ENCODE measurements at regions not wholly inside any gene's neighbourhood (a gene's known extent, or its start where the extent isn't known, plus 50 kb on each side); places are given as distances from the start of the nearest gene placed in this dataset.
"Not testable (repeated sequence)": the region's sequence is repeated elsewhere in the genome, so short reads cannot be mapped to it uniquely, and the experiment has no call there.

GRCh38 chr9:106060885-106061284 is 366.5 kb downstream of the TMEM38B start:
- DNase-seq = no peak

- no peak for DNase-seq
Measured at GRCh38 chr9:106062250-106062649, 367.9 kb downstream of the TMEM38B start.

GRCh38 chr9:106065136-106065535 is 370.8 kb downstream of the TMEM38B start:
- no peak for DNase-seq

GRCh38 chr9:106065579-106066214 is 371.4 kb downstream of the TMEM38B start:
- no peak for DNase-seq

GRCh38 chr9:106066940-106067524 is 372.7 kb downstream of the TMEM38B start:
- no peak for DNase-seq

- DNase-seq = no peak
Measured at GRCh38 chr9:106069241-106069640, 374.9 kb downstream of the TMEM38B start.

GRCh38 chr9:106072421-106072820 is 378.1 kb downstream of the TMEM38B start:
- DNase-seq = no peak

GRCh38 chr9:106074006-106074405 is 379.7 kb downstream of the TMEM38B start:
- DNase-seq = no peak

GRCh38 chr9:106075236-106075959 is 381.1 kb downstream of the TMEM38B start:
- no peak for DNase-seq

- DNase-seq = no peak
Measured at GRCh38 chr9:106075960-106076327, 381.6 kb downstream of the TMEM38B start.

- no peak for DNase-seq
Measured at GRCh38 chr9:106076711-106077110, 382.4 kb downstream of the TMEM38B start.

GRCh38 chr9:106077731-106078130 is 383.4 kb downstream of the TMEM38B start:
- DNase-seq = no peak

- DNase-seq = no peak
Measured at GRCh38 chr9:106082621-106083020, 388.3 kb downstream of the TMEM38B start.

GRCh38 chr9:106084702-106085101 is 390.4 kb downstream of the TMEM38B start:
- DNase-seq = no peak

GRCh38 chr9:106085479-106085878 is 391.1 kb downstream of the TMEM38B start:
- DNase-seq = no peak

GRCh38 chr9:106092083-106092482 is 397.7 kb downstream of the TMEM38B start:
- no peak for DNase-seq

- no peak for DNase-seq
Measured at GRCh38 chr9:106102821-106103220, 408.5 kb downstream of the TMEM38B start.

- no peak for DNase-seq
Measured at GRCh38 chr9:106104887-106105286, 410.5 kb downstream of the TMEM38B start.

GRCh38 chr9:106106396-106106795 is 412.1 kb downstream of the TMEM38B start:
- DNase-seq = no peak

GRCh38 chr9:106107716-106108115 is 413.4 kb downstream of the TMEM38B start:
- no peak for DNase-seq

- not testable (repeated sequence) for DNase-seq
Measured at GRCh38 chr9:106109706-106110105, 415.4 kb downstream of the TMEM38B start.

- no peak for DNase-seq
Measured at GRCh38 chr9:106110483-106110882, 416.1 kb downstream of the TMEM38B start.

- DNase-seq = no peak
Measured at GRCh38 chr9:106111039-106111730, 416.8 kb downstream of the TMEM38B start.

- DNase-seq = no peak
Measured at GRCh38 chr9:106112935-106113334, 418.6 kb downstream of the TMEM38B start.
